ENCODE measurements at regions not wholly inside any gene's neighbourhood (a gene's known extent, or its start where the extent isn't known, plus 50 kb on each side); places are given as distances from the start of the nearest gene placed in this dataset.
A peak's percentile ranks its signal among the peaks of the same experiment; 100 is the strongest.

DNA sequence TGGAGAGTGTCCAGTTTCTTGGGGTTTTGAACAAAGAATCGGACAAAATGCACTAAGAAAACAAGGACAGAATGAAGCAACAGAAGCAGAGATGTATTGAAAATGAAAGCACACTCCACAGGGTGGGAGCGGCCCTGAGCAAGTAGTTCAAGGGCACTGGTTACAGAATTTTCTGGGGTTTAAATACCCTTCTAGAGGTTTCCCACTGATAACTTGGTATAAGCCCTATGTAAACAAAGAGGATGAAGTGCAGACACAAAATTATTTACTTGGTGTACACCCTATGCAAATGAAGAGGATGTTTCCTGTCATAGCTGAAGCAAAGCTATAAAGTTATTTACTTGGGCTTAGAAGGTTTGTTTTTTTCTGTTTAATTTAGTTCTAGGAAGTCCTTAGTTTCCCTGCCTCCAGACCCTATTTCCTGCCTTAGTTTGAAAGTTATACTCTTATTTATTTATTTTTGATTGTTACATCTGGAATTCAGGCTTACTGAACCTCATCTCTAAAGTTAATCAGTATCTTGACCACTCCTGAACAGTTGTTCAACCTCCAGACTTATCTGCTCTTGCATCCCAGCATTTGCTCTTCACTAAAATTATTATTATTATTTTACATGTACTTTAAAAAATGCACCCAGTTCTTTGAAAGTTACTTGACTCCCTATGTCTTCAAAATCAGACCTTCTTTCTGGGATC is 193.5 kb downstream of the SPP2 start:
- peak; percentile 16 for DNase-seq

DNA sequence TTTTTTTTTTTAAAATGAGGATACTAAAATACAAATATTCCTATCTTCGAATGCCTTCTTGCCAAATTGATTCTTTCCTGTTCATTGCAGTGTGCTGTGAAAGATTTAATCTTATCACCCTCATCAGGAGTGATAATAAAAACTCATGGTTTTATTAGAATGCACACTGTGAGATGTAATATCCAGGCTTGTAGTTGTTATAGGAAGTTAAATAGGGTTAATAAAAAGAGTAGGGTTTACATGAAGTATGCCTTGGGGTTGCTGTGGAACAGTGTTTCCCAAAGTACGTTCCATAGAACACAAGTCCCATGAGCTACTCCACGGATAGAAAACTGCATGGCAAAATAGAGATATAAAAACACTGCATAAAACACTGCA is 191.9 kb downstream of the SPP2 start:
- DNase-seq = no peak

DNA sequence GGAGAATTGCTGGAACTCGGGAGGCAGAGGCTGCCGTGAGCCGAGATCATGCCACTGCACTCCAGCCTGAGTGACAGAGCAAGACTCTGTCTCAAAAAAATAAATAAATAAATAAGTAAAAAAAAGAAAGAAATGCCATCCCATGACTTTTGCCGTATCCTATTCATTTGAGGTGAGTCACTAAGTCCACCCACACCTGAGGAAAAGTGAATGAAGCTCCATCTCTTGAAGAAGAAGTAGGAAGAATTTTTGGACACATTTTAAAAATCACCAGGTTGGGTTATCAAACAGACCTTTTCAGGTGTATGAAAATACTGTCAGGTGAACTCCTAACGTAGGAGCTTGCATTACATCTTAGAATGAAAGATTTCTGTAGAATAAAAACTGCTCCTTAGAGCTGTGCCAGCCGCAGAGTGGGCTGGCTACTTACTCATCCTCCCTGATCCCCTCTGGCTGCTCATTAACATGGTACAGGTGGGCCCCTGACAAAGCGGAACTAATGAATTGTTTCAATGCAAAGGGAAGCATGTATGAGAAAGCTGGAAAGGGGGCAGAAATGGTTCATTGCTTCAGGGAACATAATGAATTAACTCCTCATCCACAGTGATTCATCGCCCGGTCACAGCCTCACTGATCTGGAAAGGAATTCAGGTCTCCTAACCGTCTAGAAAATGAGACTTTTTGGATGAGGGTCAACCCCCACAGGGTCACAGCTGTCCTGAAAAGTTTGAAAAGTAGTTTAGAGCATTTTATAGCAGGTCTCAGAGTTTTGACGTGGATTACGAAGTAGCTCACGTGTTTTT is 191.4 kb downstream of the SPP2 start:
- no peak for DNase-seq

DNA sequence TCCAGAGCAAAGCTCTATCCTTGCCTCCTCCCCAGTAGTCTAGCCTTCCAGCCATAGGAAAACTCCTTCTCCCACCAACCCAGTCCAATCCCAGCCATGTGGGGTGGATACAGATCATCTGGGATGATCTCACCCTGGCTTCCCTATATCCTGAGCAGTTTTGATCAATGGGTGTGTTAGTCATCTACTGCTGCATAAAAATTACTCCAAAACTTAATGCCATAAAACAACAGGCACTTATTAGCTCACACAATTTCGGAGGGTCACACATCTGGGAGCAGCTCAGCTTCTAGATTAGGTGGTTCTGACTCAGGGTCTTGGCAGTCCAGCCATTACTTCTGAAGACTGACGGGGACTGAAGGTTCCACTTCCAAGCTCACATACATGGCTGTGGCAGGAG is 190.4 kb downstream of the SPP2 start:
- DNase-seq = no peak

DNA sequence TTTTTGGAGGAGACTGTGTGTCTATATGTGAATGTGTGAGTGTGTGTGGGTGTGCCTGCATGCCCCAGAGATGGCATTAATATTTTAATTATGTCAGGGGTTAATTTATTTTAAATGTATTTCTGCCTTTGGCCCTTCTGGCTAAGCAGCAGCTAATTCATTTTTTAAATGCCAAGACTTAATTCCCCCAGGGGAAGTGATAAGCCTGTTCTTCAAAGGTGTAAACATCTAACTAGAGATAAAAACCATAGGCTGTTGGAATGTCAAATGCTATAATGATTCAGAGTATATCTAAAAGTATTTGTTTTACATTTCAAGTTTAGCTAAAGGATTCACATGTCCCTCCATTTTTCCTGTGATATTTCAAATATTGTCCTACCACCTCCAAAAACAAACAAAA is 184.7 kb downstream of the SPP2 start:
- DNase-seq = no peak

DNA sequence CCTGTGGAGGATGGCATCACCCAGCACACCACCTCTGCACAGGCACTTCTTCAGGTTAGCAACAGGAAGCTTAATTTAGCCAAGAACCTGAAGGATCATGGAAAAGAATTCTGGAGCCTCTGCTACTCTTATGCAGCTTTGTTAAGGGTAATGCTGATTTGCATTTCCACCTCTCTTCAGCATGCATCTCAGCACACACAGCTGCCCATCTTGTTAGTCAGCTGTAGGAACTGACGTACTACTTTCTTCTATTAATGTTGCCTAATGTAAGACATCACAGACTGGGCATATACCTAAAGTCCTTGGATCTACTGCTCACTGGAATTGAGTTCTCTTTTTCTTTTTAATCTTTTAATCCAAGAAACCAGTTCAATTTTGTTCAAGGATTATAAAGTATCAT is 181.0 kb downstream of the SPP2 start:
- DNase-seq = no peak

DNA sequence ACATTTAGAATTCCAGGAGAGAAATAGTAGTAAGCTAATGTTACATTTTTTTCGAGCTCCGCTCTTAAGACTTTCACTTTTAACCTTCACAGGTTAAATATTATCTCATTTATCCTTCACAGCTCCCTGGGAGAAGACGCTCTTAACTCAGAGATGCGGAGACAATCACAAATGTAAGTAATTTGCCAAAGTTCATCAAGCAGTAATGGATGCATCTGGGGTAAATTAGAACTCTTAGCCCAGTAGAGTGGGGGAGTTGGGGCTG is 168.5 kb downstream of the SPP2 start:
- DNase-seq = no peak

DNA sequence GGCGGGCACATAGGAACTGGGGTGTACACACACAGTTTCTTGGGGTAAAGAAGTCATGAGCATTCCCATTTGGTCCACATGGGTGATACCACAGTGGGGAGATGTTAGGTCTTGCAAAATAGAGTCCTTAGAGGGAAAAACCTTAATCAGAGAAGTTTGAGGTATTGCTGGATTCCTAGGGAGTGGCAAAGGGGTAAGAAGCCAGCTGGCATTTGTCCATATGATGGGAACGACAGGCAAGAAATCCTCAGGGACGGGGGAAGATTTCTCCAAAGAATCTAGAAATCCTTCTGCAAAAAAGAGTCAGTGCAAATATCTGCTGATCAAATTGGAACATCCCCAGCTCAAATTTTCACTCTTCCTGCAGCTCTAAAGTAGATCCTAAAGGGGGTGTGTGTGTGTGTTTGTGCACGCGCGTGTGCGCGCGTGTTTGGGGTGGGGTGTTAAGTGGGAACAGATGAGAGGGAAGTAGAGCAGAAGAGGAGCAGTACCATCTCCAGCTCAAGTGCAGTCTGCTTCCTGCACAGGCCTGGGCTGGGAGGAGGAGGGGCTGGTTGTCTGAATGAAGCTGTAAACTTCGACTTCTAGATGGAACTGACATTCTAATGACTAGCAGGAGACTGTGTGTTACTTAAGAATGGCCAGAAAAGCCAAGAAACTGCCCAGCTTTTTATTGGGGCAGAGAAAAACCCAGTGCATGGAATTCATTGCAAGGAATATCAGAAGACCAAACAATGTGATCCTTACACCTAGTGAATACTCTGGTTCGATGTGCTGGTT is 168.0 kb downstream of the SPP2 start:
- peak; percentile 11 for DNase-seq

DNA sequence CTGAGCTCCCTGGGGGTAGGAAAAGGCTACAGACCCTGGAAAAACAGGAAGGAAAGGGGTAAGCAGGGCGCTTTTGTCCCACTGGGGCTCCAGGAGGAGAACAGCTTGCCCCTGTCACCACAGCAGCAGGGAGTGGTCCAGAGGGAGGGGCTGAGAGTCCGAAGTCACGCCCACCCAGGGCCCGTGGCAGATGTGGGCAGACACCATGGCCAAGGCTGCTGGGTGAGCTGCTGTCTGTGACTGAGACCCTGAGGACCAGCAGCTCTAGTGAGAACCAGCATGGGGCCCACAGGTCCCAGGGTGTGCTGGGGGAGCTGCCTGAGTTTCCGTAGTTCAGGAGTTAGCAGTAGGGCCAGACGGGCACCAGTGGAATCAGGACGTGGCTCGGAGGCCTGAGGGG is 162.0 kb downstream of the SPP2 start:
- DNase-seq = no peak

DNA sequence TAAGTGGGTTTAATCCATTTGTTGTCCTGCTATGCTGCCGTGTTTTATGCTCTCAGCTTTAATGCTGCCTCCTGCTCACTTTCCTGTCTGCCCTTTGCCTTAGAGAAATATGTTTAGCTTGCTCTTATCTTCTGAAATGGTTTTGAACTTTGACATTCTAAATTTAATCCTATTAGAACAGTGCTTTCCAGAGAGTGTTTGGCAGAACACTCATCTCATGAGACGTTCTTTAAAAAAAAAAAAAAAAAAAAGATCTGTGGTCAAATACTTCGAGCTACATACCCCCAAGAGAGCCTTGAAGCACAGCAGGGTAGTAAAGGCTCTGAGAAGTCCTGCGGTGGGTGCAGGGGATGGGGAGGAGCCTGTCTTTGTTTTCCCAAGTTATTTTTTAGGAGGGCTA is 161.3 kb downstream of the SPP2 start:
- no peak for DNase-seq

DNA sequence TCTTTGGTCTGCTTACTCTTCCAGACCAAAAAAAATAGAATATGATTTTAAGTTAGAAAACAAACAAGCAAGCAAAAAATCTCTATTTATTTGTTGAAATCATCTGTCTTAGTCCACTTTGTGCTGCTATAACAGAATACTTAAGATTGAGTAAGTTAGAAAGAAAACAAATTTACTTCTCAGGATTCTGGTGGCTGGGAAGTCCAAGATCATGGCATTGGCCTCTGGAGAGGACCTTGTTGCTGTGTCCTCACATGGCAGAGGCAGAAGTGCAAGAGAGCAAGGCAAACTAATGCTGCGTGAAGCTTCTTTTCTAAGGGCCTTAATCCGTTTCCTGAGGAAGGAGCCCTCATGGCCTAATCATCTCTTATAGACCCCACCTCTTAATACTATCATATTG is 156.2 kb downstream of the SPP2 start:
- DNase-seq = no peak

DNA sequence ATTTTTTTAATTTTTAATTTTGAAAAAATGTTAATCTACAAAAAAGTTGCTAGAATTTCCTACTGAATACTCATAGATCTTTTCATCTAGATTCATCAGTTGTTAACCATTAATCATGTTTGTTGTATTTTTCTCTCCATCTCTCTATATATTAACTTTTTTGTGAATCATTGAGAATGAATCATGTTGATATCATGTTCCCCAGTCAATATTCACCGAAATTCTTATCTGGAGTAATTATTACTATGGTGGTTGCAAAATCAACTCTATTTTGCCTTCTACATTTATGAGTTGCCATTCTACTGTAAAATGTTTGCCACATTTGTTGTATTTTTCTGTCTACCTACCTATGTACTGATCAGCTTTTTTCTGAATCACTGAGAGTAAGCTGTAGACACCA is 154.0 kb downstream of the SPP2 start:
- DNase-seq = no peak

DNA sequence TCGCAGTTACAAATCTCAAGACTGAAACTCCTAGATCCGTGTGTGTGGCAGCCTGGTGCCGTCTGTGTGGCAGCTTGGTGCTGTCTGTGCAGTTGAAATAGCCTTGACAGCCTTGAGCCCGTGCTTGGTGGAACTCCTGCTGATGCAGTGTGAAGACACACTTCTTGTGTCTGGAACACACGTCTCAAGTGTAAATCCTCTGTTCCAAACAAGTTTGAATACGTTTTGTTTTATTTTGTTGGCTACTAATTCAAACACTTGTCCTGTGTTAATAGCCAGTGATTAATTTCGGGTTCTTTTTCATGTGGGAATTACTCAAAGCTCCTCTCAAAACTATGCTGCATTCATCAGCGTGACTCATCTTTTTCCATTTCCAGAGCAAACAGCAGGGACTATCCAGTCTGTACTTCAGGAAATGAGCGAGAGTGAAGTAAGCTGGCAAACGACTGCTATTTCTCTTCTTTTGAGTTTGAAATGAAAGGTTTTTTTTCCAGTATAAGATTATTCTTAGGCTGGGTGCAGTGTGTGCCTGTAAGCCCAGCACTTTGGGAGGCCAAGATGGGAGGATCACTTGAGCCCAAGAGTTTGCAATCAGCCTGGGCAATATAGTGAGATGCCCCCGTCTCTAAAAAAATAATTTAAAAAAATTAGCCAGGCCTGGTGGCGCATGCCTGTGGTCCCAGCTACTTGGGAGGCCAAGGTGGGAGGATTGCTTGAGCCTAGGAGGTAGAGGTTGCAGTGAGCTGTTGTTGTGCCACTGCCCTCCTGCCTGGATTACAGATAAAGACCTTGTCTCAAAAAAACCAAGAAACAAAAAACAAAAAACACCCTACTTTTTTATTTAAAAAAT is 152.9 kb downstream of the SPP2 start:
- peak; percentile 55 for DNase-seq

DNA sequence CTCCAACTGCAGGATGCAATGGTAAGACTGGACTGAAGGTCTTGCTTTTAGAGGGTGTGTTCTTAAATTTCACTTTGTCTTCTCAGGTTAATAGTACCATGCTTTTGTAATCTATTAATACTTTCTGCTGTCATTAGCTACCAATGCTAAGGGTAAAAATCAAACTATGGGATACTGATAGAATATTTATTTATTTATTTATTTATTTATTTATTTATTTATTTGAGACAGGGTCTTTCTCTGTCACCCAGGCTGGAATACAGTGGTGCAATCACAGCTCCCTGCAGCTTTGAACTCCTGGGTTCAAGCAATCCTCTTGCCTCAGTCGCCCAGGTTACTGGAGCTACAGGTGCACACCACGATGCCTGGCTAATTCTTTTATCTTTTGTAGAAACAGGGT is 152.1 kb downstream of the SPP2 start:
- DNase-seq = no peak

DNA sequence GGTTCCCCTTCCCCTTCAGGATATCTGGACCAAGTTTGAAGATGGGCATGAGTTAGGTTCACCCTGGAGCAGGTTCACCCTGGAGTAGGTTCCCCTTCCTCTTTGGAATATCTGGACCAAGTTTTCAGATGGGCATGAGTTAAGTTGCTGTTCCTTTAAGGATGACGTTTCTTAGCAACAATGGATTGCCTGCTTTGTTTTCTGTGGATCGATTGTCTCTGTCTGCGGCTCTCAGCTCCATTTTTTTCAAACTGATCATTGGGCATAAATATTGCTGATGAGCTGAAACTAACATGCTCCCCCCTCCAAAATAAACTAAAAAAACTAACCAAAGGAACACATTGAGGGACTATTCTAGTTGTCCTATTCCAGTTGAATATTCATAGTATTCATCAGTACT is 149.5 kb downstream of the SPP2 start:
- no peak for DNase-seq

DNA sequence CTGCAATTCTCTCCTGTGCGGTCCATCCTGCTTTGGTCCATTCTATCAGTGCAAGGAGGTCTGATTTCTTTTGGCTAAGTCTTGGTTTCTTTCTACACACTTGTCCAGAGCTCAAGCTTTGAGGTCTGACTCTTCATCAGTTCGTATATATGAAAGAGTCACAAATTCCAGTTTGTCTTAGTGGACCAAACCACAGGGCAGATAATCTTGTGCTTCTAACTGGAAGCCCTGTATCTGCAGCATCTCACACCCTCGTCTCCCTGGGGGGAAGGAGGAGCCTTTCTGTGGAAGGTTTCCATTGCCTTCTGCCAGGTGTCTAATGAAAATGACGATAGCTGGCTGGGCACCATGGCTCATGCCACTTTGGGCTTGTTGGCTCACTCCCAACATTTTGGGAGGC is 148.5 kb downstream of the SPP2 start:
- DNase-seq = no peak

DNA sequence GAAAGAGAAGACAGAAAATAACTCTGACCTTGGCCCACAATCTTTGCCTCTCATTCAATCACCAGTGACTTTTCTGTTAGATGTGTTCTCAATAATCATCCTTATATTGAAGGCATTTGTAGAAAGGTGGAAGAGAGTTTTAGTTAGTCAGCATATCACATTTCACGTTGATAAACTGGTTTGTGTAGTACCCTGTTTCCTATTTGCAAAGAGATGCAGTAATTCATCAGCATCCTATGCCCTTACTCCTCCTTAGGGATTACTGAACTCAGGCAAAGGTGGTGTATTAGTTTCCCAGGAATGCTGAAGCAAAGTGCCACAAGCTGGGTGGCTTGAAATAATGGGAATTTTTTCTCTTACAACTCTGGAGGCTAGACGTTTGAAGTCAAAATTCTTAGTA is 145.0 kb downstream of the SPP2 start:
- no peak for DNase-seq

DNA sequence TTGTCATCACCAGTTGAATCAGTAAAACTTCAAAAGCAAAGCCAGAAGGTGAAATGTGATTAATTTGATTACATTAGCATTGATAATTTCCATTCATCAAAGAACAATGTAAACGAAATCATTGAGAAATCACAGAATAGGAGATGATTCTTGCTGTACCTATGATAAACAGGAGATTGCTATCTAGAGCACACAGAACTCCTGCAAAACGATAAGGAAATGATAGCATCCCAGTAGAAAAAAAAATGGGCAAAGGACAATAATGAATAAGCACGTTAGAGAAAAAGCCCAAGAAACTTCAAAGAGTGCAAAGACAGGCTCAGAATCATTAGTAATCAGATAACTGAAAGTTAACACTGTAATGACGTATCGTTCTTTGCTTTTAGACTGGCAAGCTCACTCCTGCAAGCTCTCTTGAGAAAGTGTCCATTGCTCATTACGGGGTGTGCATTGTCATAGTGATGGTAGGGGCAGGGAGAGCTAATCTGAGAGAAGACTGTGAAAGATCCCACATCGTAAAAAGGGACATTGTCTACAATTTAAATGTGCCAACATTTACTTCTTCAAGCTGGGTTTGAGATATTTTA is 143.6 kb downstream of the SPP2 start:
- DNase-seq = no peak

DNA sequence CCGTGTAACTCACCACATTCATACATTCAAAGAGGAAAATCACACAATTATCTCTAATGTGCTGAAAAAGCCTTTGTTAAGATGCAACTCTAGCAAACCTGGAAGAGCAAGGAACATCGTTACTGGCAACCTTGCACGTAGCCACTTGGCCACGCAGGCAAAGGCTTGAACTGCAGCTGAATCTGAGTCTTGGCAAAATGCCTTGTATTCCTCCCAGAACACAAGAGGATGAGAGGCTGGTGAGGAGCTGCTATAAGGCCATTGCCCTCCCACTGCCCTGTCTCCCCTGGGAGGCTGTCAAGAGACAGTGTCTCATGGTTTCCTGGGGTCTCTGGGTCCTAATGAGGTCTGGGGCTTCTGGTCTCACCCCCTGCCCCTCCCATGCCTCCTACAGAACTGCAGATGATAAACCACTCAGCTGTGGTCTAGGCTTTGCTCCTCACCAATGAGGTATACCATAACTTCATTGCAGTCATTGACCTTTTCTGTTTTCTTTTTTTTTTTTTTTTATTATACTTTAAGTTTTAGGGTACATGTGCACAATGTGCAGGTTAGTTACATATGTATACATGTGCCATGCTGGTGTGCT is 141.4 kb downstream of the SPP2 start:
- peak; percentile 80 for DNase-seq

DNA sequence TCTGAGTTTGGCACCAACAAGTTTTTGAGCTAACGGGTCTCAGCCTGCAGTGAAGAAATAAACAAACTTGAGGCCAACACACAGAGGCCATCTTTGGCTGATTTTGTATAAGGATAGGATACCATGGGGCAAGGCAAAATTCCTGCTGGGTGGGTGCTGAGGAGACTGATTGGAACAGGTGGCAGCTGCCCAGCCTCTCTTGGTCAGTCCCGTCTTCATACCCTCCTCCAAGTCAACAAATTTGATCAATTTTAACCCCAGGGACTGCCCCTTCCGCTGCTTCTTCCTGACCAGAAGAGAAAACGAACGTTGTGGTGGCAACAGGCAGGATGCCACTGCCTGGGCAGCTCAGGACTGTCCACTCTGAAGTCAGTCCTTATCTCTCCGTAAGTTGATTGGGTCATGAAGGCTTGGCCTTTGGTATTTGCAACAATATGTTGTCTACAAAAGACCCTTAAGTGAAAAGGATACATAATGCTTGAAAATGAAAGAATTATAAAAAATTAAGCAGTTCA is 139.3 kb downstream of the SPP2 start:
- DNase-seq = no peak

DNA sequence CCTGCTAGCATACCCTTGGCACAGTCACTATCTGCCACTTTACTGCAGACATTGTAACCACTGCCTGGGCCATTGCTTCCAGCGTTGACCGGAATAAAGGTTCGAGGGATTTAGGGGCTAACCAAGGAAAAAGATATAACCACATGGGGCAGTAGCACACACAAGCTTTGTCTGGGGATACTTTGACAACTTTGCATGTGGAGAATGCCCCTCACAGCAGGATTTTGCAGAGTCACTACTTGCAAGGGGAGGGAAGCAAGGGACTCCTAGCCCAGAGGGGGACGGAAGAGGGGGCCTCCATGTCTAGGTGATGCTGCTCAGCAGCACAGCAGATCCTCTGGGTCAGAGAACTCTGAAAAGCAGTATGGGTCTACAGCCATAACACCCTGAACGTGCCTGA is 138.7 kb downstream of the SPP2 start:
- no peak for DNase-seq

DNA sequence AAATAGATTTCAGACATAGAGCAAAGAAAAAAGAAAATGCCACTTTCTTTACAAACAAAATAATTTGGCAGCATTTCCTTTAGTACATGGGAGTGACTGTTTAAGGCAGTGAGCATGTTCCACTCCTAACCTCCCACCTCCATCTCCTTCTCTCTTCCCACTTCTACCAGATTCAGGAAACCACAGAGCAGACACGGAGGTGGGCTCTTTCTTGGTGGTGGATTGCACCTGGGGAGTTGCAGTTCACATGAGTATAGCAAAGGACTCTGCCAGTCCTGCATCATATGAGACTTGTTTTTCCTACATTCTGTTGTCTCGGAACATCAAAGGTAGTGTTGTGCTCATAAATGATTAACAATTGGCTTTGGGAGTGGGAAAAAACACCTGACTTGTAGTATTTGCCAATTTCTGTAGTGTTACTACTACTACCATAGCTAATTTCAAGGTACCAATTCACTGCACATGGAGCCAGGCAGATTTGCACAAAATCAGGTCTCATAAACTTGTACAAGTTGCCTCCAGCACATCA is 137.2 kb downstream of the SPP2 start:
- no peak for DNase-seq
